HG02759 (cell line): ENCODE measurements at regions not wholly inside any gene's neighbourhood (a gene's known extent, or its start where the extent isn't known, plus 50 kb on each side); places are given as distances from the start of the nearest gene placed in this dataset.
"Not testable (repeated sequence)": the region's sequence is repeated elsewhere in the genome, so short reads cannot be mapped to it uniquely, and the experiment has no call there.

Source experiments
- ATAC-seq: cut with Tn5 transposase; IDR thresholded peaks from one replicate; pipeline ENCODE4 v1.9.1; 2021; ENCODE audit warnings: mild to moderate bottlenecking, moderate library complexity; ENCODE audit not compliant: unreplicated experiment

DNA sequence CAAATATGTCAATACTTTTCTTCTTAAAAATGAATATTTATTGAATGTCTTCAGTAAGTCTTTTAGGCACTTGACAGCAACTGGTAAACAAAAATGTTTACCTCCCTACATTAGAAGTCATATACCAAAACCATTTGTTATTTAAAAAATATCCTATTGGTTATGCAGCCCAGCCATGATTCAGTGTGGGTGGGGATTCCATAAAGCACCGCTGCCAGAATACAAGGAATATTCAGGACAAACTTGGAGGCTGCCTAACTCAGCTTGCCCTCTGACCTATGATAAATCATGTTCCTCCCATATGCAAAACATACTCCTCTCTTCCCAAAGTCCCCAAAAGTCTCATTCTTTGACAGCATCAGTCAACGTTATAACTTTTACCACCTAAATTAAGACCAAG lies 486.8 kb upstream of the IRAK1BP1 start:
- no peak for ATAC-seq

DNA sequence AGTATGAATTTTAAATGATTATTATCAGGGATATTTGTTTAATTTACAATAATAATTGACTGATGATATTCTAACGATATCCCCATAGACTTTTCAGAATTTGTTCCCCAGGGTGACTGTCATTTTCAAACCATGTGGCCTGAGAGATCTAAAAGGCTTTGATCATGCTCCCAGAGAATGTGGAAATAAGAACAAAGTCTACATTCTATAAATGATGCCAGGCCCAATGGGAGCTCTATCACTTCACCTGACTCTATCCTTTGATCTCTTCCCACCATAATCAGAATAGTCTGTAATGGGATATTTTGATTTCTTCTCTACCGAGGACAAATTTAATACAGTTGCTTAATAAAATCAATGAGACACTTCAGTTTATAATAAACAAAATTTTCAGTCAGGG lies 483.4 kb upstream of the IRAK1BP1 start:
- ATAC-seq = no peak

DNA sequence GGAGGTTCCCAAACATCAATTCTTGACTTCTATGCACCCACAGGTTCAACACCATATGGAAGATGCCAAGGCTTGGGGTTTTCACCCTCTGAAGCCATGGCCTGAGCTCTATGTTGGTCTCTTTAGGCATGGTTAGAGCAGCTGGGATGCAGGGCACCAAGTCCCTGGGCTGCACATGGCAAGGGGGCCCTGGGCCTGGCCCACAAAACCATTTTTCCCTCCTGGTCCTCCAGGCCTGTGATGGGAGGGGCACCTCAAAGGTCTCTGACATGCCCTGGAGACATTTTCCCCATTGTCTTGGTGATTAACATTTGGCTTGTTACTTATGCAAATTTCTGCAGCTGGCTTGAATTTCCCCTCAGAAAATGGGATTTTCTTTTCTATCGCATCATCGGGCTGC lies 480.5 kb upstream of the IRAK1BP1 start:
- ATAC-seq = not testable (repeated sequence)

DNA sequence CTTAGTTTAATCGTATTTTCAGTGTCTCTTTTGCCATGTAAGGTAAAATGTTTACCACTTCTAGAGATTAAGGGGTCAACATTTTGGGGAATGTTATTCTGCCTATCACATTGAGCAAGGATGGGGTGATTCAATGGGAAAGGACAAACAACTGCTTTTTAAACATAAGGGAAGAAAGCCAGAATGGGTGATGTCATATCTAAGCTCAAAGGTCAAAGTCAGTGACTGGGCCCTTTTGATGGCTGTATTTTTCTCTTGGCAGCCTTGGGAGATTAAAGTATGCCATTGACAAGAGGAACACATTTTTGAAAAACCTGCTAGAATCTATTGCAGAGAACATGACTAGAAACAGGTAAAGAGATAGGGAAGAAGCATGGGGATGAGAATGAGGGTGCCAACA lies 477.3 kb upstream of the IRAK1BP1 start:
- no peak for ATAC-seq

DNA sequence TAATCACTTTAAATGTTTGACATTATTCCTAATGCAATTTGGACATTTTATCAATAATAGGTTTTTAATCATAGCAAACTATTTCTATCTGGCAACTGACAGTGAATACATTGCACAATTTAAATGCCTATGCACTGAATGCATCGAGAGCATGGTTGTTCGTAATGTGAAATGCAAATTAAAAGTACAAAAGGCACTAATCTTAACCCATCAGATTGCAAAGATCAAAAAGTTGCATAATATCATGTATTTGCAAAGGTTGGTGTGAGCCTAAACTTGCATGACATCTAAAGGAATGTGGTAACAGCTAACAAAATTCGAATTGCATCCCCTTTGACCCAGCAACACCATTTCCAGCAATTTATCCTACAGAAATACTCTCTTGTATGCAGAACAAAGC lies 469.9 kb upstream of the IRAK1BP1 start:
- ATAC-seq = no peak

DNA sequence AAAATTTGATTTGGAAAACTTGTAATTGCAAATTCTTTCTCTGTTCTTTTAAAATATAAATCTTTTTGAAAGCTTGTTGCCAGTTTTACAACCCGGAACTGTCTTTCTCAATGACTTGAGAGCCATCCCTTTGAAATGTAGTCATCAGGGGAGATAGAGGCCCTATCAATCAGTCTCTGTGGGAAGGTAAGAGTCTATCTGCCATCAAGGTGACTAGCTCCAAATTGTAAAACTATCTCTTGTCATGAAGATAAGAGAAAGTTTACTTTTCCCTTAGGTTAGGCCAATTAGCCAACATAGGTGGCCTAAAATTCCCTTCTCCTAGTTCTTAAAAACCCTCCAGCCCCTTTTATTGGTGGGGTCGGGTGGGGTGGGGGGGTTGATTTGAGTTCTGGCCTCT lies 469.1 kb upstream of the IRAK1BP1 start:
- no peak for ATAC-seq

DNA sequence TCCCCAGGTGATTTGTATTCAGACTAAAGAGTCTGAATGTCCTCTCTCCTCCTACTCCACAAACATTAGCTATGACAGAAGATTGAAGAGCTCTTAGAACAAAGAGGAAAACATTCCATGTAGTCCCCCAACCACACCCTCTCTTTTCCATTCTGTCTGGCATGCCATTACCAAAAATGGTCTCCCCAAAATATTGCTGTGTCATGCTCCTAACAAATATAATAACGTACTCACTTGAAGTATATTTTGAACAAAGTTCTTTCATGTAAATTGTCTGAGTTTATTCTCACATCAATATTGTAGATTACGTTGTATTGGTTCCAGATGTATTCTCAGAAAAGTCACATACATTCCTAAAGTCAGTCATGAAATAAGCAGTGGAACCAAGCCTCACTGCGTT lies 467.3 kb upstream of the IRAK1BP1 start:
- no peak for ATAC-seq

DNA sequence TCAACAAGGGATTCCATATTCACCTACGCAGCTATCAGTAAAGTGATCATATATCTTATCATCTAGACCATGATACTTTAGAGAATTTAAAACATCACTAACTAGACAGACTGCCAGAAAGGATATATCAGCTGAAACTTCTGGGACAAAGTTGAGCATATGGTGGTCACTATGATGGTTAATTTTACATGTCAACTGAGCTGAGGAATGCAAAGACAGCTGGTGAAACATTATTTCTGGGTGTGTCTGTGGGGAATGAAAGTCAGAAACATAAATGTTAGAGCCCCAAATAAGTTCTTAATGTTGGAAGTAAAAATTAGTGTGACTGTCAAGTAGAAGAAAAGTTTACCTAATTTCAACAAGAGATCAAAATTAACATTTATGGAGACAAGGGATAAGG lies 440.0 kb upstream of the IRAK1BP1 start:
- no peak for ATAC-seq

DNA sequence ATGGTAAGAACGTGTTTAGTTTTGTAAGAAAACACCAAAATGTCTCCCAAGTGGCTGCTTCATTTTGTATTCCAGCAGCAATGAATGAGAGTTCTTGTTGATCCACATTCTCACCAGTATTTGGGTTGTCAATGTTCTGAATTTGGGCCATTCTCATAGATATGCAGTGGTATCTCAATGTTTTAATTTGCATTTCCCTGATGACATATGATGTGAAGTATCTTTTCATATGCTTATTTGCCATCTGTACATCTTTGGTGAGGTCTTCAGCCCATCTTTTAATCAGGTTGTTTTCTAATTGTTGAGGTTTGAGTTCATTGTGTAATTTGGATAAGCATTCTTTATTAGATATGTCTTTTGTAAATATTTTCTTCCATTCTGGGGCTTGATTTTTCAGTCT lies 436.8 kb upstream of the IRAK1BP1 start:
- ATAC-seq = no peak

DNA sequence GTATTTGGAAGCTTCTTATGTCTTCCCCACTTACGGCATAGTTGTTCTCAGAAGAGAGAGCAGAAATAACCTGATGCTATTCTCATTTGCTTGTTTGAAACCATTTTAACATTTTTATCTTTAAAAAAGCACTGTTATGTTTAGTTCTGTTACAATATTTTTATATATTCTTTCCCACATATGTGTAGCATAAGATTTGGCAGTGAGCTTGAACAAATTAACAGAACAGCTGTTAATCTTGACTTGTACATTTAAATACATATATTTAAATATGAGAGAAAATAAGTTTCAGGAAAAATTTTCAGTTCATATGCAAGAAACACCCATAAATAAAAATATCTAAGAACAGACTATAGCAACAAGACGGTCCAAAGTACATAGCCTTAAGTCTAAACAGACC lies 431.7 kb upstream of the IRAK1BP1 start:
- no peak for ATAC-seq

DNA sequence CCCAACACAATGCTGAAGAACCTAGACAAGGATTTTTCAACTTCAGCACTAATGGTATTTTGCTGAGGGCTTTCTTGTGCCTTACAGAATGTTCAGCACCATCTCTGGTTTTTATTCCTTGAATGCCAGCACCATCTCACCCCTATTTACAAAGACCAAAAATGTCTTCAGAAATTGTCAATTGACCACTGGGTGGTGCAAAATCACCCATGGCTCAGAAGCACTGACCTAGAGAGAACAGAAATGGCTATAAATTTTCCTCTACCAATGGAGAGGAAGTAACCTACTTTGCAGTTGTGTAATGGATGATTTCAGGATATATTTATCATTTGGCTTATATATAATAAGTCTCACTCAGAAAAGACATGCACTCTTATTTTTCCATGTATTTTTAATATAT lies 431.0 kb upstream of the IRAK1BP1 start:
- ATAC-seq = no peak

DNA sequence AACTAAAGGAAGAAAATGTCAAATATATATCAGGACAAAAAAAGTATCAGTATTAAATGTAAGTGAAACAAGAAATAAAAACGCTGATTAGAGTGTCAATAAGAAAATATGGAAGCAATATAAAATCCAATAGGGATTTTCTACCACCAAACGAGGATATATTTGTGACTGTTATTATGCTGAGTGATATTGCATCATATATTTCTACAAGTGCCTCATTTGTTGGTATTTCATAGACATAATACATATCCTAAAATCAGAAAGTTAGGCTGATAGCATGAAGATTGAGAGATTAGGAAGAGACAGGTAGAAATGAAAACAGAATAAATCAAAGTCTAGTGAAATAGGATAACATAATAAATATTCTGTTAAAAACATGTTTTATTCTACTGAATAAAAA lies 429.2 kb upstream of the IRAK1BP1 start:
- ATAC-seq = no peak

DNA sequence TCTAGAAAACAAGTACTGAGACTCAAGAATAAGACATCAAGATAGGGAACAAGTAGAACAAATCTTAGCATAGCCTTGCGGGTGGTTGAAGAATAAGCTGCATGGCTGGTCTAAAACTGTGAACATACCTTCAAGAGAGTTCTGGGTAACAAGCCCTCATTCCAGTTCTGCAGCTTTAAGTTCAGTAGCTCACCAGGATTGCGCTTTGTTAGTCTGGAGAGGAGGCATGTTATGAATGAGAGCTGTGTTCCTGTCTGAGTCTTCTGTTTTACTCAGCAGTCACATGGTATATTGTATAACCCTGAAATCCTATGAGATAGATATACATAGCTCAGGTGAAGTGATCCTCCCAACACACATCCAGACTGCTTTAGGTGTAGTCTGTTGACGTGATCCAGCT lies 406.6 kb upstream of the IRAK1BP1 start:
- no peak for ATAC-seq

DNA sequence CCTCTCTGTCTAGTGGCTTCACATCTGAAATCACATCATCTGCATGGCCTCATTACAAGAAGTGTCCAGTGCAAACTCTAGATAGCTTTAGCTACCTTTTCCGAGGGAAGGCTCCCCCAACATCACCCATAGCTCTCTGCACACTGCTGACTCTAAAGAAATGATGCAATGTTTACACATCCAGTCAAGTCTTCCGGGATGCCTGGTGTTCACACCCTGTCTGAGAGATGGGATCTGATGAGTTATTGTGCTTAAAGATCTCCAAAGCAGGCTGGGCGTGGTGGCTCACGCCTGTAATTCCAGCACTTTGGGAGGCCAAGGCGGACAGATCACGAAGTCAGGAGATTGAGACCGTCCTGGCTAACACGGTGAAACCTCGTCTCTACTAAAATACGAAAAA lies 404.6 kb upstream of the IRAK1BP1 start:
- ATAC-seq = no peak

DNA sequence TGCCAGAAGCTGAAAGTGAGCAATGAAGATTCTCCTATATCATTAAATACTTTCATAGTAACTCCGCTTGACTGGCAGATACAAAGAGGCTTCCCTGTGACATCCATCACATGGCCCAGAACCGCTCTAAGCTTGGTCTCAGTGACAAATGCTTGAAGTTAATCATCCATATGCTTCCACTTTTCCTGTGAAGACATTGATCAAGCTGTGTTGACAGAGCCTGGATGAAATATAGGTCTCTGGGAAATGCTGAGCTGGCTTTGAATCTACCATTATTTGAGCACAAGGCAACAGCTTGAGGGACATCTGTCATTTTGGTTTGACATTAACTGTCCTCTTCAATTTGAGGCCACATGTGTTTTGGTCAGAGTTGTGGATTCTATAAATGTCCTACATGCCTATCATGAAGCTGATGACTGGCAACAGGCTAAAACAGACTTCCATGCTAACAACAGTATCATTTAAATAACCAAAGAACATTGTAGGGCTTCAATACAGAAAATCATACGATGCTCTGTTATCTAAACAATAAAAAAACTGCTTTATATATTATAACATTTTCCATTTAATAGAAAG lies 402.2 kb upstream of the IRAK1BP1 start:
- ATAC-seq = no peak

DNA sequence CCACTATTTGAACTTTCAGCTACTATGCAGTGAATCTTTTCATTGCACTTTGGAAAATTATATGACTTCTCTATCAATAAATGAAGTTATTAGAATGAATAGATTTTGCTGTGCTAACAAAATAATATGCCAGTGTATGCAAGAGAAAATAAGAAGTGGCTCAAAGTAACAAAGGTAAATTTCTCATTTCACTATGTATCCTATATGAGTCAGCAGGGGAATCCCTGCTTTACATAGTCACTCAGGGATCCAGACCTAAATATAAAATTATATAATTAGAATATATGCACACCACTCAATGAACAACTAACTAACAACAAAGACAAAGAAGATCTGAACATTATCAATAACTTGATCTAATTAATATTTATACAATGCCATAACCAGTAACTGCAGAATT lies 390.8 kb upstream of the IRAK1BP1 start:
- no peak for ATAC-seq

DNA sequence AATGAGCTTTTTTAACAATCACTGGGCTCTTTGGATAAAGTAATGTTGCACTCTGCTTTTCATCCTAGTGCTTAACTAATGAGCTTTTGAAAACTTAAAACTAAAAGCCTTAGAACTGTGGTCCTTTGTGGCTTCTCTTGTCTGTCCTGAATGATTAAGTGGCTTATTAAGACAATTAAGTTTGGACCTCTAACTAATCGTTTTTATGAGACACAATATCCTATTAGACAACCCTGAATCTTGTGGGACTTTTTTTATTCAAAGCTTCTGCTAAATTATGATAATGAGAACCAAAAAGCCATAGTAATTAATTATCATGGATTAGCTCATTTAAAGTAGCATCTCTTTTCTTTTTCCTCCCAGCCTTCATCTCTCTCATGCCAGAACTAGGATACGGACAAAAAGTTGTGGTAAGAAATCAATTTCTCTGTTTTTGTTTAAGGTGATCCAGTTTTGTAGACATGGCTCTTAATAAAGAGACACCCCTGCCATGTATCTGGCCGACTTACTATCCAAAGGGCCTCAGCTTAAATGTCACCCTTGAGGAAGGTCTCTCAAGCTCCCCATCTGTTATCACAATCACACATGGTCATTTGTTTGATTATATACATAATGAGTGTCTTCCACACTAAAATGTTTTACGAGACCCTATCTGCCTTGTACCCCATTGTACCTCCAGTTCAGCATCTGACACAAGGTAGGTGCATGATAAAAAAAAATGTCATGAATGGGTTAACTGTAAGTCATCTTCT lies 384.4 kb upstream of the IRAK1BP1 start:
- no peak for ATAC-seq

DNA sequence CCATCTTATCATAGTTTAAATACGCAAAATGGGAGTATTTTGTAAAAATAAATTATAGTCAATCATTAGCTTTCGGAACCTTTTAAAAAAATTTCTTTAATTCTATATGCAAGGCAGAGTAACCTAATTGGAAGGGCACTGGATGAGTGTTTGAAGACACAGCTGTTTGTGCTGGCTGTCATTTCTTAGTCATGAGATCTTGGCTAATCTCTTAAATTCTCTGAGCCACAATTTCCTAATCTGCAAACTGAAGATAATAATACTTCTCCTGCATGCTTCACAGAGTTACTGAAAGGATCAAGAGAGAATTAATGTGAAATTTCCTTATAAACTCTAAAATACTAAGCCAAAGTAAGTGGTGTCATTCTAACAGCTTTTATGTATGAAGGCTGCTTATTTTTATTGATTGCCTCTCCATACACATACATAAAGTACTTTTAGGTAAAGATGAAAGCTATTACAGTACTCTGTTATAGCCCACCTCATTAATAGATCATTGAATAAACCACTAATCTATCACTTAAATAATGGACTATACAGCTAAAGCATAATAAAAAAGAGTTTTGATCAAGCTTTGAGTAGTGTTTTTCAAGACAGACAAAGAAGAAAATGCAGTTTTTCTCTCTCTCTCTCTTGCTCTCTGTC lies 383.7 kb upstream of the IRAK1BP1 start:
- ATAC-seq = no peak

DNA sequence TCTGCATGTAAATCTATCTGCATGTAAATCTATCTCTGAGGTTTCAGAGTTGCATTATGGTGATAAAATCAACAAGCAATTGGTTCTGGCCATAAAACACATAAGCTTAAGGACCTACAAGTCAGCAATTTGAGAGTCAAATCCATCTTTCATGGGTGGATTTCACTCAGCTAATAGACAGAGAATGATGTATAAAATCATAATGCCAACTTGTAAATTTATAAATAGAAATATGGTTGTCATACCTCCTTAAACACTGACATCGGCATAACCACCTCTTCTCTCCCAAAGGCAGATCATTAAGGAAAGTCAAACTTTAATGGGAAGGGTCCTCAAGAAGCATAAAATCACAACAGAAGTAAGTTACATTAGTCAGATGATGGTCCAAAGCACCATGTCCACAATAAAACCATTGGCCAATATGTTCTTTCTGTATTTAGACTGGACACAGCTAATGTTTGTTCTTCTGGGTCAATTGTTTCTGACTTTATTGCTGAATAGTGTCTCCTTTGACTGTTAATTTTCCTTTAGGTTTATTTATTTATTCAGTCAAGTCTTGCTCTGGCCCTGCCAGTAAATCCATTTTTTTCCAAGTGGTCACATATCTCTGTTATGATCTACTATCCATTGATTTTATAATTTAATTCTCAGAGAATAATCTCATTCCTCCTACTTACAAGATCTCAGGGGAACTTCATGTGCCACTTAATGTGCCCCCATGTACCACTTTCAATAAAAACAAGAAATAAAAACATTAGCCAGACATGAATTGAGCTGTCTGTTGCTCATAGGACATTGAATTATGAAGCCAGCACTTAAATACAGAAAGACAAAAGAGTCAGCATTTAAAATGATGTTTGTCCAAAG lies 382.9 kb upstream of the IRAK1BP1 start:
- no peak for ATAC-seq

DNA sequence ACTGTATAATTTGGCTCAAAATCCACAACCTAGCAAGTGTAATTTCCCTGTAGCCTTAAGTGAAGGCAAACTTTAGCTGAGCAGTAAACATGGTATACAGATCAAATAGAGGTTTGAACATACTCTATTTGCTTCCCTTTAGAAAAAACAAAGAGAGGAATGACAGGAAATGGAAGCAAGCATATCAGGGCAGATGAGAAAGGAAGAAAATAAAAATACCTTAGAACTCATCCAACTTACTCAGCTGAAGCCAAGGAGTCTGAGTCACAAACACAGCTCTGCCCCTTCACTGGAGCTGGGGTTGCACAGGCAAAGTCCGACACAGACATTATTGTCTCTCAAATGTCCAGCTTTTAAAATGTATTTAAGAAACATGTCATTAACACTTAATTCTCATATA lies 379.9 kb upstream of the IRAK1BP1 start:
- ATAC-seq = no peak

DNA sequence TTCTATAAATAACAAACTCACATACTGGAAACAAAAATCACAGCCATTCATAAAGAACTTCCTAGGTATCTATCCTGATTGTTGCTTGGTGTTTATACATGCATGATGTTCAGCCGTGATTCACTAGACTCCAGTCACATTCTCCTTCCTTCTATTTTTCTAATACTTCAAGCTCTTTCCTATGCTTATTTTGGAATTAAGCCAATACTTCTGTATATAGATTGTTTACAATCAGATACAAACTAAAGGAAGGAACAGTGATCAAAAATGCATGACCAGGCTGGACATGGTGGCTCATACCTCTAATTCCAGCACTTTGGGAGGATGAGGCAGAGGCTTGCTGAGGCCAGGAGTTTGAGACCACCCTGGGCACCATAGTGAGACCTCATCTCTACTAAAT lies 377.5 kb upstream of the IRAK1BP1 start:
- ATAC-seq = no peak
